ENCODE measurements at regions not wholly inside any gene's neighbourhood (a gene's known extent, or its start where the extent isn't known, plus 50 kb on each side); places are given as distances from the start of the nearest gene placed in this dataset.

GRCh38 chrX:145396612-145397011 lies 149.3 kb downstream of the SPANXN1 start:
- Histone ChIP-seq H3K4me2 (ENCODE audit: low read depth, low read length) (no peak overlapping the region), H3K79me2 (ENCODE audit: insufficient read depth, low read length) (no peaks in the 10 kb centered on the region), H3K27me3 (ENCODE audit: control insufficient read depth in 1 of 2, insufficient read depth in 2 of 2, low read length in 2 of 2) (no peaks in the 10 kb centered on the region), H2AFZ (ENCODE audit: low read length) (no peak overlapping the region), H3K4me3 (replicated peaks in 1 of 3; ENCODE audit: insufficient read depth in 1 of 3, low read depth in 2 of 3, low read length in 3 of 3) (no peak overlapping the region), H3K9ac (ENCODE audit: insufficient read depth, low read depth, low read length) (no peak overlapping the region), H3K36me3 (replicated peaks in 1 of 2; ENCODE audit: control insufficient read depth in 1 of 2, insufficient read depth in 2 of 2, low read length in 2 of 2) (no peaks in the 10 kb centered on the region), H3K27ac (ENCODE audit: extremely low read length, insufficient read depth, low read length) (no peak overlapping the region), H3K9me3 (ENCODE audit: low read length) (peaks cover 39% of the 10 kb centered on the region; the same call in 1 of the 2 replicates), H3K4me1 (ENCODE audit: insufficient read depth, low read length) (no peaks in the 10 kb centered on the region), H4K20me1 (ENCODE audit: insufficient read depth, low read length) (no peaks in the 10 kb centered on the region)
- intact Hi-C loops (cut with micrococcal nuclease; ENCODE audit: unreplicated experiment) (no loop called here), in situ Hi-C loops (cut with HindIII; ENCODE audit: extremely low pct_ligation_motif_present, low pct_unique_long_range_greater_than_20kb) (no loop called here)
- CTCF ChIA-PET (ENCODE audit: low intra/inter-chr PET ratio, low total read pairs): no interaction called here
- DNase-seq (ENCODE audit: low spot score): no peak
- BruUV-seq (replicated peaks): no TSS peak
- ATAC-seq: no peak
- no peak for FAIRE-seq
- TF ChIP-seq REXO4 (CRISPR knock-in tag; IDR thresholded peaks at IDR 0.05; ENCODE audit: borderline replicate concordance) (no peak), NFE2L1 (CRISPR knock-in tag; IDR thresholded peaks at IDR 0.05; ENCODE audit: borderline replicate concordance) (no peak), SMAD1 (CRISPR knock-in tag; IDR thresholded peaks at IDR 0.05; ENCODE audit: borderline replicate concordance, low read depth) (no peak), RFX5 (IDR thresholded peaks at IDR 0.05; ENCODE audit: low read depth, low read length) (no peak), TEAD2 (CRISPR knock-in tag; IDR thresholded peaks at IDR 0.05) (no peak), ZNF567 (CRISPR knock-in tag; IDR thresholded peaks at IDR 0.05; ENCODE audit: borderline replicate concordance) (no peak), ZEB1 (IDR thresholded peaks at IDR 0.05; ENCODE audit: insufficient replicate concordance, low read depth) (no peak), ZNF674 (CRISPR knock-in tag; IDR thresholded peaks at IDR 0.05; ENCODE audit: low read depth) (no peak), GFI1 (CRISPR knock-in tag; IDR thresholded peaks at IDR 0.05; ENCODE audit: borderline replicate concordance) (no peak), FOXA3 (CRISPR knock-in tag; IDR thresholded peaks at IDR 0.05) (no peak), ELF4 (CRISPR knock-in tag; IDR thresholded peaks at IDR 0.05; ENCODE audit: borderline replicate concordance) (no peak)
- TF ChIP-seq, protein P1, sequence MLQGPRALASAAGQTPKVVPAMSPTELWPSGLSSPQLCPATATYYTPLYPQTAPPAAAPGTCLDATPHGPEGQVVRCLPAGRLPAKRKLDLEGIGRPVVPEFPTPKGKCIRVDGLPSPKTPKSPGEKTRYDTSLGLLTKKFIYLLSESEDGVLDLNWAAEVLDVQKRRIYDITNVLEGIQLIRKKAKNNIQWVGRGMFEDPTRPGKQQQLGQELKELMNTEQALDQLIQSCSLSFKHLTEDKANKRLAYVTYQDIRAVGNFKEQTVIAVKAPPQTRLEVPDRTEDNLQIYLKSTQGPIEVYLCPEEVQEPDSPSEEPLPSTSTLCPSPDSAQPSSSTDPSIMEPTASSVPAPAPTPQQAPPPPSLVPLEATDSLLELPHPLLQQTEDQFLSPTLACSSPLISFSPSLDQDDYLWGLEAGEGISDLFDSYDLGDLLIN (CRISPR knock-in tag; IDR thresholded peaks at IDR 0.05; ENCODE audit: borderline replicate concordance): no peak
- TF ChIP-seq, protein P2, sequence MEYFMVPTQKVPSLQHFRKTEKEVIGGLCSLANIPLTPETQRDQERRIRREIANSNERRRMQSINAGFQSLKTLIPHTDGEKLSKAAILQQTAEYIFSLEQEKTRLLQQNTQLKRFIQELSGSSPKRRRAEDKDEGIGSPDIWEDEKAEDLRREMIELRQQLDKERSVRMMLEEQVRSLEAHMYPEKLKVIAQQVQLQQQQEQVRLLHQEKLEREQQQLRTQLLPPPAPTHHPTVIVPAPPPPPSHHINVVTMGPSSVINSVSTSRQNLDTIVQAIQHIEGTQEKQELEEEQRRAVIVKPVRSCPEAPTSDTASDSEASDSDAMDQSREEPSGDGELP (IDR thresholded peaks at IDR 0.05; ENCODE audit: borderline replicate concordance, low read depth): no peak
- POLR2A ChIA-PET: no interaction called here
- 0% methylated on average over 2 of the region's 2 CpGs for WGBS (ENCODE audit: low lambda C conversion rate)

Measured in HepG2 (cell line).